Endothelial cell of umbilical vein (primary cell): ENCODE measurements at regions not wholly inside any gene's neighbourhood (a gene's known extent, or its start where the extent isn't known, plus 50 kb on each side); places are given as distances from the start of the nearest gene placed in this dataset.

Experiments
- BruUV-seq: library from RNA; stranded (reverse); fragments of 400-500 nt; replicated peaks from 2 replicates; lab custom pipeline; 2021; lab: Mats Ljungman, UMichigan
- CTCF ChIA-PET: fragments of 300-600, 350-600 bp; sonication (Branson Sonifier 250); formaldehyde crosslinking; loops from one replicate; lab custom pipeline; 2021; ENCODE audit warnings: antibody characterized with exemption, inconsistent platforms; lab: Charles Lee
- POLR2A ChIA-PET: fragments of 300-600, 350-600 bp; sonication (Branson Sonifier 250); formaldehyde crosslinking; loops from one replicate; lab custom pipeline; 2021; ENCODE audit warnings: antibody characterized with exemption, inconsistent platforms; lab: Charles Lee
- DNase-seq: peaks from one replicate; pipeline ENCODE4 v3.0.0-alpha.2; 2011; ENCODE audit warnings: low read depth, low spot score
- FAIRE-seq: peaks from 2 replicates; lab custom pipeline; 2011; peaks lifted over from hg19 to GRCh38; lab: Jason Lieb, UNC
- H2AFZ ChIP-seq: 2 replicates; pipeline ENCODE4 v1.6.0; 2012; ENCODE audit warnings: low read depth, low read length, control low read depth, inconsistent platforms
- H3K27ac ChIP-seq: 2 replicates; pipeline ENCODE4 v1.5.1; 2011; ENCODE audit warnings: low read depth, mild to moderate bottlenecking, control low read depth, low read length, moderate library complexity; ENCODE audit not compliant: insufficient read depth
- H3K27me3 ChIP-seq, 2 experiments: 2 replicates each; pipeline versions ENCODE4 v1.6.0 to v1.6.1; 2011; ENCODE audit warnings: low read length in 2 of 2, mixed read lengths in 1 of 2; ENCODE audit not compliant: control insufficient read depth in 2 of 2, insufficient read depth in 2 of 2
- H3K36me3 ChIP-seq, 2 experiments: 2 replicates in 1 of 2; 3 replicates in 1 of 2; pipeline ENCODE4 v1.5.1; 2011; ENCODE audit warnings: low read length in 2 of 2, mild to moderate bottlenecking in 1 of 2, moderate library complexity in 1 of 2; ENCODE audit not compliant: control insufficient read depth in 2 of 2, insufficient read depth in 2 of 2; ENCODE audit errors: extremely low read depth in 1 of 2
- H3K4me1 ChIP-seq: 3 replicates; pipeline ENCODE4 v1.5.1; 2011; ENCODE audit warnings: mild to moderate bottlenecking, low read length; ENCODE audit not compliant: control insufficient read depth, insufficient read depth; ENCODE audit errors: extremely low read depth
- H3K4me2 ChIP-seq: 2 replicates; pipeline ENCODE4 v1.6.1; 2011; ENCODE audit warnings: low read length, control low read depth, mixed read lengths; ENCODE audit not compliant: insufficient read depth
- H3K4me3 ChIP-seq, 3 experiments: fragments of 200-600 bp in 1 of 3; sonication (generic), shearing (Covaris generic) in 1 of 3; replicated peaks in 1 of 3; 2 replicates each; pipeline ENCODE4 v1.5.1; 2011 to 2016; ENCODE audit warnings: control low read depth in 3 of 3, low read length in 3 of 3, mild to moderate bottlenecking in 2 of 3, inconsistent platforms in 1 of 3, low read depth in 1 of 3, moderate library complexity in 1 of 3; ENCODE audit not compliant: insufficient read depth in 1 of 3
- H3K79me2 ChIP-seq: 2 replicates; pipeline ENCODE4 v1.6.0; 2012; ENCODE audit warnings: low read length, inconsistent platforms; ENCODE audit not compliant: control insufficient read depth, insufficient read depth
- H3K9ac ChIP-seq: replicated peaks from 2 replicates; pipeline ENCODE3; 2011; ENCODE audit warnings: low read length, control low read depth; ENCODE audit not compliant: insufficient read depth; ENCODE audit errors: extremely low read depth
- H3K9me1 ChIP-seq: replicated peaks from 3 replicates; pipeline ENCODE4 v1.6.0; 2011; ENCODE audit warnings: mild to moderate bottlenecking, low read length; ENCODE audit not compliant: control insufficient read depth, insufficient read depth; ENCODE audit errors: extremely low read depth
- H3K9me3 ChIP-seq: replicated peaks from 2 replicates; pipeline ENCODE4 v1.5.1; 2012; ENCODE audit warnings: low read length, inconsistent platforms; ENCODE audit not compliant: control insufficient read depth, insufficient read depth
- H4K20me1 ChIP-seq: replicated peaks from 2 replicates; pipeline ENCODE3; 2011; ENCODE audit warnings: mild to moderate bottlenecking, low read length; ENCODE audit not compliant: control insufficient read depth, insufficient read depth; ENCODE audit errors: extremely low read depth
- EZH2 ChIP-seq: IDR thresholded peaks from 2 replicates; pipeline ENCODE4 v1.6.1; 2012; ENCODE audit warnings: borderline replicate concordance, low read depth, mild to moderate bottlenecking, moderate library complexity, low read length, inconsistent platforms; ENCODE audit not compliant: severe bottlenecking
- FOS ChIP-seq: IDR thresholded peaks from 2 replicates; pipeline ENCODE4 v1.6.1; 2011; ENCODE audit warnings: mild to moderate bottlenecking, low read length, moderate library complexity, borderline replicate concordance; ENCODE audit not compliant: insufficient read depth
- GATA2 ChIP-seq: IDR thresholded peaks from 2 replicates; pipeline ENCODE4 v1.7.0; 2011; ENCODE audit warnings: low read depth, mild to moderate bottlenecking, moderate library complexity, mixed read lengths, low read length; ENCODE audit not compliant: insufficient read length, insufficient read depth
- JUN ChIP-seq: IDR thresholded peaks from 2 replicates; pipeline ENCODE4 v1.6.1; 2011; ENCODE audit warnings: borderline replicate concordance, low read depth; ENCODE audit not compliant: insufficient read length, insufficient read depth
- MYC ChIP-seq: IDR thresholded peaks from one replicate; pipeline ENCODE4 v1.6.1; 2011; ENCODE audit warnings: mild to moderate bottlenecking, low read depth, low read length
- POLR2A ChIP-seq: IDR thresholded peaks from 2 replicates; pipeline ENCODE4 v1.6.1; 2012; ENCODE audit warnings: low read depth, mild to moderate bottlenecking, control low read depth, low read length
- POLR2AphosphoS5 ChIP-seq: IDR thresholded peaks from 2 replicates; pipeline ENCODE4 v1.6.1; 2012; ENCODE audit warnings: low read depth, mild to moderate bottlenecking, control low read depth, low read length, moderate library complexity; ENCODE audit not compliant: insufficient read depth
- dilution Hi-C: fragments of 300-500 bp; cut with MboI; formaldehyde crosslinking; loops from one replicate; pipeline ENCODE4 v1.15.0; 2019; ENCODE audit warnings: low sequenced_read_pairs; ENCODE audit not compliant: extremely low pct_ligation_motif_present
- intact Hi-C: fragments of 100-400 bp; cut with micrococcal nuclease; formaldehyde crosslinking; loops from one replicate; pipeline ENCODE4 v1.10.0; 2022
- TF ChIP-seq, protein P1 (sequence below): IDR thresholded peaks from 2 replicates; pipeline ENCODE4 v1.6.1; 2011; ENCODE audit not compliant: insufficient read depth, insufficient read length
- TF ChIP-seq, protein P2 (sequence below), 2 donors: IDR thresholded peaks; 1 replicate in 1 of 2; 2 replicates in 1 of 2; pipeline ENCODE4 v1.5.1; 2011; ENCODE audit warnings: low read length in 2 of 2, mild to moderate bottlenecking in 2 of 2, moderate library complexity in 2 of 2, control low read depth in 1 of 2, inconsistent platforms in 1 of 2, low read depth in 1 of 2; ENCODE audit not compliant: insufficient read depth in 1 of 2; ENCODE audit errors: extremely low read depth in 1 of 2

- no peaks in the 10 kb centered on the region for H3K79me2 ChIP-seq
- H3K9me1 ChIP-seq = no peaks in the 10 kb centered on the region
- peak overlapping the region; percentile 15 for H2AFZ ChIP-seq
- no peaks in the 10 kb centered on the region for H3K9me3 ChIP-seq
- H4K20me1 ChIP-seq = no peaks in the 10 kb centered on the region
- H3K9ac ChIP-seq = no peak overlapping the region
- CTCF ChIA-PET = interaction anchor here (1.4 kb wide), 1 partner anchor 20 kb away, joined by 3 read pairs; no protein-coding TSS in a partner anchor
- DNase-seq (peak; percentile 21), FAIRE-seq (no peak)
- H3K4me2 ChIP-seq = peak overlapping the region; percentile 63
- no TSS peak for BruUV-seq
- H3K27ac ChIP-seq = no peak overlapping the region
- no peak overlapping the region for H3K4me3 ChIP-seq
- no peaks in the 10 kb centered on the region for H3K27me3 ChIP-seq
- intact Hi-C loops = no loop called here
- peaks cover 18% of the 10 kb centered on the region for H3K4me1 ChIP-seq
- TF ChIP-seq MYC = no peak
- TF ChIP-seq POLR2A = no peak
- TF ChIP-seq POLR2AphosphoS5 = no peak
- no peak for TF ChIP-seq GATA2
- TF ChIP-seq, protein P1, sequence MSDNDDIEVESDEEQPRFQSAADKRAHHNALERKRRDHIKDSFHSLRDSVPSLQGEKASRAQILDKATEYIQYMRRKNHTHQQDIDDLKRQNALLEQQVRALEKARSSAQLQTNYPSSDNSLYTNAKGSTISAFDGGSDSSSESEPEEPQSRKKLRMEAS = no peak
- POLR2A ChIA-PET = no interaction called here
- no peaks in the 10 kb centered on the region for H3K36me3 ChIP-seq
- dilution Hi-C loops = no loop called here
Observed at GRCh38 chr17:62898239-62898864, 67.7 kb upstream of the TANC2 start.

- DNase-seq (peak; percentile 55), FAIRE-seq (peak; percentile 61)
- peak; percentile 68 for TF ChIP-seq JUN
- no peak for TF ChIP-seq EZH2
- TF ChIP-seq FOS = peak; percentile 62
- TF ChIP-seq, protein P1 = no peak
- TF ChIP-seq, protein P2, sequence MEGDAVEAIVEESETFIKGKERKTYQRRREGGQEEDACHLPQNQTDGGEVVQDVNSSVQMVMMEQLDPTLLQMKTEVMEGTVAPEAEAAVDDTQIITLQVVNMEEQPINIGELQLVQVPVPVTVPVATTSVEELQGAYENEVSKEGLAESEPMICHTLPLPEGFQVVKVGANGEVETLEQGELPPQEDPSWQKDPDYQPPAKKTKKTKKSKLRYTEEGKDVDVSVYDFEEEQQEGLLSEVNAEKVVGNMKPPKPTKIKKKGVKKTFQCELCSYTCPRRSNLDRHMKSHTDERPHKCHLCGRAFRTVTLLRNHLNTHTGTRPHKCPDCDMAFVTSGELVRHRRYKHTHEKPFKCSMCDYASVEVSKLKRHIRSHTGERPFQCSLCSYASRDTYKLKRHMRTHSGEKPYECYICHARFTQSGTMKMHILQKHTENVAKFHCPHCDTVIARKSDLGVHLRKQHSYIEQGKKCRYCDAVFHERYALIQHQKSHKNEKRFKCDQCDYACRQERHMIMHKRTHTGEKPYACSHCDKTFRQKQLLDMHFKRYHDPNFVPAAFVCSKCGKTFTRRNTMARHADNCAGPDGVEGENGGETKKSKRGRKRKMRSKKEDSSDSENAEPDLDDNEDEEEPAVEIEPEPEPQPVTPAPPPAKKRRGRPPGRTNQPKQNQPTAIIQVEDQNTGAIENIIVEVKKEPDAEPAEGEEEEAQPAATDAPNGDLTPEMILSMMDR (IDR thresholded peaks at IDR 0.05; ENCODE audit: extremely low read depth in 1 of 2, insufficient read depth in 1 of 2, low read depth in 1 of 2, low read length in 2 of 2) = no peak
- TF ChIP-seq GATA2 = no peak
- POLR2A ChIA-PET = no interaction called here
- Histone ChIP-seq H3K27me3 (no peaks in the 10 kb centered on the region), H2AFZ (no peak overlapping the region), H3K4me1 (peaks cover 24% of the 10 kb centered on the region), H4K20me1 (no peaks in the 10 kb centered on the region), H3K9me1 (no peaks in the 10 kb centered on the region), H3K27ac (no peak overlapping the region), H3K4me2 (peak overlapping the region; percentile 63), H3K4me3 (no peak overlapping the region), H3K9me3 (no peaks in the 10 kb centered on the region), H3K9ac (no peak overlapping the region), H3K36me3 (no peaks in the 10 kb centered on the region), H3K79me2 (no peaks in the 10 kb centered on the region)
- dilution Hi-C loops = no loop called here
- intact Hi-C loops = no loop called here
- CTCF ChIA-PET = interaction anchor here (1.4 kb wide), 1 partner anchor 21 kb away, joined by 3 read pairs; no protein-coding TSS in a partner anchor
- BruUV-seq = no TSS peak
Observed at GRCh38 chr17:62897706-62898105, 68.3 kb upstream of the TANC2 start.
